Keratinocyte (primary cell): ENCODE measurements at regions not wholly inside any gene's neighbourhood (a gene's known extent, or its start where the extent isn't known, plus 50 kb on each side); places are given as distances from the start of the nearest gene placed in this dataset.

Source experiments
- EZH2 ChIP-seq: IDR thresholded peaks from one replicate; pipeline ENCODE4 v1.6.1; 2012; ENCODE audit warnings: inconsistent platforms, mild to moderate bottlenecking, low read length, moderate library complexity
- TF ChIP-seq, protein P1 (sequence below), 3 experiments: IDR thresholded peaks in 1 of 3; conservative IDR thresholded peaks in 1 of 3; optimal IDR thresholded peaks in 1 of 3; 2 replicates in 2 of 3; 3 replicates in 1 of 3; pipeline versions ENCODE3 to v1.5.1; 2011; ENCODE audit warnings: low read length in 3 of 3, mild to moderate bottlenecking in 3 of 3, moderate library complexity in 2 of 3, control low read depth in 1 of 3, inconsistent platforms in 1 of 3; ENCODE audit not compliant: insufficient read depth in 2 of 3; ENCODE audit errors: extremely low read depth in 1 of 3

DNA sequence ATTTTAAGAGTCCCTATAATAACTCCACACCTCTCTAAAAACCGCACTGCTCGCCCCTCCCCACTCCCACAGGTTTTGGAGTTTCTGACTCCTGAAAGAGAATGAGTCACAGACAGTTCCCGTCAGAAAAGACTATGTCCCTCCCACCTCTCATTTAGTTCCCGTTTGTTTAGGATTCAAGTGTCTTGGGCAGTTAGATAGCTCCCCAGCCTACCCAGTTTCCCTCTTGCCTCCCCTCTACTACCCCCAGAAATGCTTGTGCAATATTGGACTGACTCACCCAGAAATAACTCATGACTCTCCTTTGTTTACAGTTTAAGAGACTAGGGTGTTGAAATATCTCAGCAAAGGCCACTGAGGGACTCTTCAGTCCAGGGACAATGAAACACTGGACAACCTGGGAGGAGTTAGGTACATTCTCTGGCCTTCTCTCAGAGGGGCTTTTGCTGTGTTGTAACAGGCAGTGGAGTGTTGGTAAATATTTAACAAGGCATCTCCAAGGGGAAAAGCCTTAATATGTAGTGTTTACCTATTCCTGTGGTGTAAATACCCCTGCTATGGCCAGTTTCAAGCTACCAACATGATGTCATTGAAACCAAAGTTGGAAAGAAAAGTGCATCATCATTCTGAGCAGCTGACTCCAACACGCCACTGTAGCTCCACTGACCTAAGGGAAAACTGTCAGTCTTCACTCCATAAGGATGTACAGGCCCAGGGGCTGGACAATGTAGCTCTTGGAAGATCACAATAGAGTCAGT, 96.1 kb upstream of the CHD2 start:
- TF ChIP-seq, protein P1, sequence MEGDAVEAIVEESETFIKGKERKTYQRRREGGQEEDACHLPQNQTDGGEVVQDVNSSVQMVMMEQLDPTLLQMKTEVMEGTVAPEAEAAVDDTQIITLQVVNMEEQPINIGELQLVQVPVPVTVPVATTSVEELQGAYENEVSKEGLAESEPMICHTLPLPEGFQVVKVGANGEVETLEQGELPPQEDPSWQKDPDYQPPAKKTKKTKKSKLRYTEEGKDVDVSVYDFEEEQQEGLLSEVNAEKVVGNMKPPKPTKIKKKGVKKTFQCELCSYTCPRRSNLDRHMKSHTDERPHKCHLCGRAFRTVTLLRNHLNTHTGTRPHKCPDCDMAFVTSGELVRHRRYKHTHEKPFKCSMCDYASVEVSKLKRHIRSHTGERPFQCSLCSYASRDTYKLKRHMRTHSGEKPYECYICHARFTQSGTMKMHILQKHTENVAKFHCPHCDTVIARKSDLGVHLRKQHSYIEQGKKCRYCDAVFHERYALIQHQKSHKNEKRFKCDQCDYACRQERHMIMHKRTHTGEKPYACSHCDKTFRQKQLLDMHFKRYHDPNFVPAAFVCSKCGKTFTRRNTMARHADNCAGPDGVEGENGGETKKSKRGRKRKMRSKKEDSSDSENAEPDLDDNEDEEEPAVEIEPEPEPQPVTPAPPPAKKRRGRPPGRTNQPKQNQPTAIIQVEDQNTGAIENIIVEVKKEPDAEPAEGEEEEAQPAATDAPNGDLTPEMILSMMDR (optimal IDR thresholded peaks at IDR 0.05 in 1 of 3, IDR thresholded peaks at IDR 0.05 in 1 of 3, conservative IDR thresholded peaks at IDR 0.05 in 1 of 3; ENCODE audit: extremely low read depth in 1 of 3, insufficient read depth in 2 of 3, low read length in 3 of 3) = no peak
- no peak for TF ChIP-seq EZH2
